ENCODE measurements at regions not wholly inside any gene's neighbourhood (a gene's known extent, or its start where the extent isn't known, plus 50 kb on each side); places are given as distances from the start of the nearest gene placed in this dataset.

GRCh38 chr7:7112868-7113267 lies 69.5 kb upstream of the C1GALT1 start:
- no peak overlapping the region for H3K4me3 ChIP-seq (ENCODE audit: extremely low read depth in 1 of 4, insufficient read depth in 2 of 4, low read depth in 3 of 4, low read length in 4 of 4)
- WGBS, 2 experiments (ENCODE audit: extremely low coverage in 1 of 2, insufficient coverage in 1 of 2, insufficient read length in 1 of 2, insufficient replicate concordance in 2 of 2, low coverage in 1 of 2, low lambda C conversion rate in 2 of 2, missing lambda C conversion rate in 1 of 2), result 89% methylated on average over 1 of the region's 1 CpG; no CpG with 5 or more reads in 1 of the 2 experiments

More at GRCh38 chr7:7112868-7113267, 69.5 kb upstream of the C1GALT1 start:
- no peak for FAIRE-seq
- H3K23ac ChIP-seq (ENCODE audit: insufficient read length), result no peak overlapping the region
- no peaks in the 10 kb centered on the region for H4K20me1 ChIP-seq (replicated peaks in 1 of 2; ENCODE audit: control insufficient read depth in 1 of 2, insufficient read depth in 2 of 2, low read length in 2 of 2)
- no peak overlapping the region for H2BK15ac ChIP-seq (ENCODE audit: low read length)
- DNase-seq (ENCODE audit: low read depth in 1 of 2, low spot score in 2 of 2), result no peak
- H2AK5ac ChIP-seq (ENCODE audit: low read depth, low read length), result no peak overlapping the region
- H2BK20ac ChIP-seq (ENCODE audit: low read length), result no peak overlapping the region
- H2BK5ac ChIP-seq (ENCODE audit: low read depth, low read length), result no peak overlapping the region
- no peak overlapping the region for H4K8ac ChIP-seq (ENCODE audit: extremely low read depth, insufficient read depth, low read length)
- H3K4me1 ChIP-seq (replicated peaks in 1 of 4; ENCODE audit: control insufficient read depth in 3 of 4, insufficient read depth in 4 of 4, low read length in 3 of 4), result no peaks in the 10 kb centered on the region
- ChIA-PET CTCF (ENCODE audit: partially characterized antibody) (interaction anchor here (1.3 to 1.4 kb wide), 2 partner anchors 9 to 10 kb away, joined by 3 to 6 read pairs; no protein-coding TSS in a partner anchor), POLR2A (ENCODE audit: partially characterized antibody) (no interaction called here)
- no peaks in the 10 kb centered on the region for H3K23me2 ChIP-seq (ENCODE audit: low read depth, low read length)
- no peak overlapping the region for H2BK12ac ChIP-seq (ENCODE audit: low read depth, low read length)
- no peaks in the 10 kb centered on the region for H3K36me3 ChIP-seq (ENCODE audit: control insufficient read depth in 2 of 4, insufficient read depth in 4 of 4, low read length in 3 of 4)
- H2BK120ac ChIP-seq (replicated peaks; ENCODE audit: low read depth, low read length), result no peak overlapping the region
- no peak overlapping the region for H3K27ac ChIP-seq (ENCODE audit: low read depth, low read length)
- TF ChIP-seq HDAC2 (IDR thresholded peaks at IDR 0.05; ENCODE audit: borderline replicate concordance in 1 of 2, low read depth in 2 of 2, low read length in 2 of 2) (no peak), TAF1 (IDR thresholded peaks at IDR 0.05; ENCODE audit: low read depth, low read length) (no peak), JUND (IDR thresholded peaks at IDR 0.05; ENCODE audit: low read length) (no peak), FOSL1 (IDR thresholded peaks at IDR 0.05; ENCODE audit: insufficient read depth, low read depth, low read length) (no peak), POLR2A (IDR thresholded peaks at IDR 0.05; ENCODE audit: control extremely low read depth in 1 of 2, low read depth in 2 of 2, low read length in 2 of 2) (no peak), SP4 (IDR thresholded peaks at IDR 0.05; ENCODE audit: low read length) (no peak), SAP30 (IDR thresholded peaks at IDR 0.05; ENCODE audit: insufficient read depth, insufficient replicate concordance, low read length) (no peak), CBX5 (IDR thresholded peaks at IDR 0.05; ENCODE audit: low read depth, low read length) (no peak), ASH2L (IDR thresholded peaks at IDR 0.05; ENCODE audit: low read length) (no peak), HDAC6 (IDR thresholded peaks at IDR 0.05; ENCODE audit: low read depth, low read length) (no peak)
- H3K9me3 ChIP-seq (ENCODE audit: insufficient read depth in 2 of 2, low read depth in 1 of 2, low read length in 1 of 2), result peaks cover 4 to 5% of the 10 kb centered on the region in 2 experiments; a peak in 3 of 4 replicates
- no peak overlapping the region for H3K56ac ChIP-seq (replicated peaks; ENCODE audit: insufficient read length, low read depth, low read length)
- no peaks in the 10 kb centered on the region for H3K79me1 ChIP-seq (ENCODE audit: low read depth, low read length)
- H2AFZ ChIP-seq (ENCODE audit: low read length), result no peak overlapping the region
- H3K4me2 ChIP-seq (ENCODE audit: insufficient read depth in 1 of 2, low read depth in 2 of 2, low read length in 2 of 2), result no peak overlapping the region
- no peak overlapping the region for H3K14ac ChIP-seq (ENCODE audit: insufficient read length)
- H4K91ac ChIP-seq (replicated peaks; ENCODE audit: insufficient read length, low read length), result no peak overlapping the region
- no peak overlapping the region for H3K4ac ChIP-seq (replicated peaks; ENCODE audit: insufficient read length, low read depth, low read length)
- no peaks in the 10 kb centered on the region for H3K79me2 ChIP-seq (ENCODE audit: control insufficient read depth in 1 of 2, insufficient read depth in 2 of 2, low read length in 2 of 2)
- H3K27me3 ChIP-seq (replicated peaks in 1 of 4; ENCODE audit: control insufficient read depth in 3 of 4, extremely low read depth in 1 of 4, insufficient read depth in 3 of 4, low read length in 3 of 4), result no peaks in the 10 kb centered on the region
- H4K5ac ChIP-seq (ENCODE audit: insufficient read length, low read depth, low read length), result no peak overlapping the region
- no peak overlapping the region for H3K18ac ChIP-seq (ENCODE audit: extremely low read depth, low read length)
- no peak overlapping the region for H3K9ac ChIP-seq (replicated peaks in 1 of 4; ENCODE audit: extremely low read depth in 1 of 4, low read depth in 3 of 4, low read length in 3 of 4)
